PFSK-1 (cell line): ENCODE measurements at regions not wholly inside any gene's neighbourhood (a gene's known extent, or its start where the extent isn't known, plus 50 kb on each side); places are given as distances from the start of the nearest gene placed in this dataset.

Source experiments
- FOXP2 ChIP-seq: optimal IDR thresholded peaks from 2 replicates; pipeline ENCODE3; 2011; ENCODE audit warnings: borderline replicate concordance, control low read depth, inconsistent platforms; ENCODE audit not compliant: insufficient read depth; ENCODE audit errors: extremely low read length, extremely low read depth
- POLR2AphosphoS5 ChIP-seq: IDR thresholded peaks from 2 replicates; pipeline ENCODE4 v1.6.1; 2012; ENCODE audit warnings: low read depth, mild to moderate bottlenecking, control low read depth, low read length, moderate library complexity
- REST ChIP-seq, 2 experiments: IDR thresholded peaks; 2 replicates each; pipeline versions ENCODE4 v1.6.1 to v1.8.0; 2011 to 2012; ENCODE audit warnings: low read depth in 2 of 2, low read length in 2 of 2, control low read depth in 1 of 2, inconsistent platforms in 1 of 2, mild to moderate bottlenecking in 1 of 2, moderate library complexity in 1 of 2; ENCODE audit not compliant: insufficient read depth in 1 of 2
- SIN3A ChIP-seq: IDR thresholded peaks from 2 replicates; pipeline ENCODE4 v1.6.1; 2012; ENCODE audit warnings: mild to moderate bottlenecking, low read length, moderate library complexity, borderline replicate concordance; ENCODE audit not compliant: insufficient read depth
- TAF1 ChIP-seq: IDR thresholded peaks from 2 replicates; pipeline ENCODE4 v1.6.1; 2012; ENCODE audit warnings: low read length, control low read depth, borderline replicate concordance; ENCODE audit not compliant: insufficient read depth

DNA sequence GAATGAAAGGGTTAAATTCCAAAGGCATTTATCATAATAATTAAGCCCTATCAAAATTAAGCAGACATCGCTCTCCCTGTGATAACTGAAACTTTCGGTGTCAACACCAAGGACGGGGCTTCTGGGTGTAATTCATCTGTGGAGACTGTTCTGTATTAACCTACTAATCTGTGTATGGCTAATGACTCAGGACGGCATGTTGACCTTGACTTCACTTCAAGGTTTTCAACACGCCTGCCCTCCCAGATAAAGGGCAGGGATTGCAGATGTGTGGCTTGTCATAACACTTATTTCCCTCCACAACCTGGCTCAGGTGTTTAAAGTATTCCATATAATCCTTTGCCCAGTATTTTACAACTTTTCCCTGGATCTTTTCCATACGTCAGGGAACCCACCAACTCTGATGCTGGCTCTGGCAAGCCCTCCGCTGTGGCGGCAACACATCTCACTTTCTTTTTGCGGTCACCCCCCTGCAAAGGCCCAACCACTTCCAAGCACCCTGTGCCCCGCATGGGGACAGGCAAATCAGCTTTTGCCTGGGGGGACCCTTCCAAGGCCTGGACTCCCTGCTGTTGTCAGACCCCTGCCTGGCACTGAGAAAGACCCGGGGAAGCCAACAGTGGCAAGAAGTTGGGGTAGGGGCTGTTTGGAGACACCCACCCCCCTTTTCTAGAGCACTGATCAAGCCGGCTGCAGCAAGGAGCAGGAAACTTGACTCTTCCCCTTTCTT, 93.2 kb upstream of the MEF2A start:
- TF ChIP-seq POLR2AphosphoS5 (no peak), SIN3A (no peak), TAF1 (no peak), REST (IDR thresholded peaks at IDR 0.05; ENCODE audit: insufficient read depth in 1 of 2, low read depth in 2 of 2, low read length in 2 of 2) (no peak), FOXP2 (no peak)
